ENCODE measurements at regions not wholly inside any gene's neighbourhood (a gene's known extent, or its start where the extent isn't known, plus 50 kb on each side); places are given as distances from the start of the nearest gene placed in this dataset.
"Not testable (repeated sequence)": the region's sequence is repeated elsewhere in the genome, so short reads cannot be mapped to it uniquely, and the experiment has no call there.

- Histone ChIP-seq H3K36me3 (ENCODE audit: control insufficient read depth, insufficient read depth, low read length) (no peaks in the 10 kb centered on the region), H3K27me3 (ENCODE audit: control insufficient read depth, insufficient read depth, low read length) (no peaks in the 10 kb centered on the region), H3K4me3 (ENCODE audit: low read depth, low read length) (no peak overlapping the region), H3K4me1 (ENCODE audit: control insufficient read depth, insufficient read depth, low read length, poor library complexity, severe bottlenecking) (no peaks in the 10 kb centered on the region), H3K9me3 (ENCODE audit: control insufficient read depth in 2 of 2, low read length in 2 of 2) (no peaks in the 10 kb centered on the region), H3K27ac (ENCODE audit: insufficient read depth, low read length, poor library complexity, severe bottlenecking) (no peak overlapping the region)
- DNase-seq (no peak), ATAC-seq (ENCODE audit: low read depth in 2 of 2) (no peak)
- no peaks in the 10 kb centered on the region for H3K4me1 Mint-ChIP-seq
- peaks cover 3 to 7% (median 4%) of the 10 kb centered on the region in 7 donors for H3K9me3 Mint-ChIP-seq
- H3K27me3 Mint-ChIP-seq, result no peaks in the 10 kb centered on the region
- no peak overlapping the region for H3K27ac Mint-ChIP-seq
- H3K36me3 Mint-ChIP-seq, result no peaks in the 10 kb centered on the region
- H3K4me3 Mint-ChIP-seq, result no peak overlapping the region
Observed at GRCh38 chr17:71799657-71800056, 321.2 kb upstream of the SOX9 start.

DNA sequence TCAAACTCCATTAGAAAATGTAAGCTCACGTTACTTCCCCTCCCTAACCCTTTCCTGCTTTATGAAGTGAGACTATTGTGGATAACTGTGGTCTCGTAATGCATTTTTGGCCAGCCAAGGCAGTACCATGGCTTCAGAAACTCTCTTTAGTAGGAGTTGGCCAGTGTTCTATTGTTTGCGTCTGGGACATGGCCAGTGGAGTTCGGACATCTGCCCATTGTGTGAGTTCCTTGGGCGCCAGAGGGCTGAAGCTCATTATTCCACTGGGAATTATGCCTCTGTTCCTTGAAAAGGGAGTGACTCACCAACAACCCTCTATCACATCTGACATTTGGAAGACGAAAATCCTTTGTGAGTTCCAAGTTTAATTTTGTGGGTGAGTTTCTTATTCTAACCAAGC is 319.5 kb upstream of the SOX9 start:
- Histone ChIP-seq H3K36me3 (ENCODE audit: control insufficient read depth, insufficient read depth, low read length) (no peaks in the 10 kb centered on the region), H3K27me3 (ENCODE audit: control insufficient read depth, insufficient read depth, low read length) (no peaks in the 10 kb centered on the region), H3K4me3 (ENCODE audit: low read depth, low read length) (no peak overlapping the region), H3K27ac (ENCODE audit: insufficient read depth, low read length, poor library complexity, severe bottlenecking) (no peak overlapping the region), H3K9me3 (ENCODE audit: control insufficient read depth in 2 of 2, low read length in 2 of 2) (no peaks in the 10 kb centered on the region), H3K4me1 (ENCODE audit: control insufficient read depth, insufficient read depth, low read length, poor library complexity, severe bottlenecking) (no peaks in the 10 kb centered on the region)
- Mint-ChIP-seq H3K4me3 (no peak overlapping the region), H3K4me1 (no peaks in the 10 kb centered on the region), H3K36me3 (no peaks in the 10 kb centered on the region), H3K9me3 (peaks cover 1 to 7% (median 4%) of the 10 kb centered on the region in 7 donors), H3K27ac (no peak overlapping the region), H3K27me3 (no peaks in the 10 kb centered on the region)
- no peak for DNase-seq
- no peak for ATAC-seq (ENCODE audit: low read depth in 2 of 2)

DNA sequence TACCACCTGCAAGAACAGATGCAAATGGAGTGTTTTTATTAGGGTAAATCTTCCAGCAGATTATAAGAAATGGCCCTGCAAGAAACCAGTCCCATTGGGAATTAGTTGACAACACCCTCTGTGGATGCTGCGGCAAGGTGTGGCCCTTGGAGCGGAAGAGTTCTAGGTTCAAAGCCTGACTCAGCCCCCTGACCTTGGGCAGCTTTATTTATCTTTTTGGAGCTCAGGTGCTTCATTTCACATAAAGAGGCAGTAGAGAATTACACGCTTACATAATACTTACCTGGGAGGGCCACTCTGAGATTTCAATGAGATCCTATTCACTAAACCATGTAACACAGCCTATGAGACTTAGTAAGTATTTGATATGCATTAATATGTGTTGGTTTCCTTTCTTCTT is 318.2 kb upstream of the SOX9 start:
- H3K36me3 ChIP-seq (ENCODE audit: control insufficient read depth, insufficient read depth, low read length), result no peaks in the 10 kb centered on the region
- H3K27me3 ChIP-seq (ENCODE audit: control insufficient read depth, insufficient read depth, low read length), result no peaks in the 10 kb centered on the region
- Mint-ChIP-seq H3K36me3 (no peaks in the 10 kb centered on the region), H3K4me3 (no peak overlapping the region), H3K27ac (no peak overlapping the region), H3K4me1 (no peaks in the 10 kb centered on the region), H3K27me3 (no peaks in the 10 kb centered on the region), H3K9me3 (peaks cover 0 to 7% (median 4%) of the 10 kb centered on the region in 7 donors)
- no peak overlapping the region for H3K4me3 ChIP-seq (ENCODE audit: low read depth, low read length)
- ATAC-seq (ENCODE audit: low read depth in 2 of 2) (no peak), DNase-seq (no peak)
- H3K4me1 ChIP-seq (ENCODE audit: control insufficient read depth, insufficient read depth, low read length, poor library complexity, severe bottlenecking), result no peaks in the 10 kb centered on the region
- H3K27ac ChIP-seq (ENCODE audit: insufficient read depth, low read length, poor library complexity, severe bottlenecking), result no peak overlapping the region
- H3K9me3 ChIP-seq (ENCODE audit: control insufficient read depth in 2 of 2, low read length in 2 of 2), result no peaks in the 10 kb centered on the region

- no peak overlapping the region for H3K27ac ChIP-seq (ENCODE audit: insufficient read depth, low read length, poor library complexity, severe bottlenecking)
- DNase-seq, result no peak
- peaks cover 0 to 8% (median 6%) of the 10 kb centered on the region in 7 donors for H3K9me3 Mint-ChIP-seq
- no peaks in the 10 kb centered on the region for H3K27me3 ChIP-seq (ENCODE audit: control insufficient read depth, insufficient read depth, low read length)
- H3K4me1 Mint-ChIP-seq, result no peaks in the 10 kb centered on the region
- no peak overlapping the region for H3K4me3 Mint-ChIP-seq
- H3K36me3 Mint-ChIP-seq, result no peaks in the 10 kb centered on the region
- no peak overlapping the region for H3K27ac Mint-ChIP-seq
- no peaks in the 10 kb centered on the region for H3K36me3 ChIP-seq (ENCODE audit: control insufficient read depth, insufficient read depth, low read length)
- no peaks in the 10 kb centered on the region for H3K9me3 ChIP-seq (ENCODE audit: control insufficient read depth in 2 of 2, low read length in 2 of 2)
- H3K4me3 ChIP-seq (ENCODE audit: low read depth, low read length), result no peak overlapping the region
- H3K27me3 Mint-ChIP-seq, result no peaks in the 10 kb centered on the region
- no peak for ATAC-seq (ENCODE audit: low read depth in 2 of 2)
- H3K4me1 ChIP-seq (ENCODE audit: control insufficient read depth, insufficient read depth, low read length, poor library complexity, severe bottlenecking), result no peaks in the 10 kb centered on the region
Observed at GRCh38 chr17:71803656-71804284, 317.1 kb upstream of the SOX9 start.

GRCh38 chr17:71809537-71809936 is 311.3 kb upstream of the SOX9 start:
- no peaks in the 10 kb centered on the region for H3K27me3 Mint-ChIP-seq

DNA sequence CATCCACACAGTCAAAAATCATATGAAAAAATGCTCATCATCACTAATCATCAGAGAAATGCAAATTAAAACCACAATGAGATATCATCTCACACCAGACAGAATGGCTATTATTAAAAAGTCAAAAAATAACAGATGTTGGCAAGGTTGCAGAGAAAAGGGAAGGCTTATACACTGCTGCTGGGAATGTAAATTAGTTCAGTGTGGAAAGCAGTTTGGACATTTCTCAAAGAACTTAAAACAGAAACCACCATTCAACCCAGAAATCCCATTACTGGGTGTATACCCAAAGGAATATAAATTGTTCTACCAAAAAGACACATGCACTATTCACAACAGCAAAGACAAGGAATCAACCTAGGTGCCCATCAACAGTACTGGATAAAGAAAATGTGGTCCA is 307.0 kb upstream of the SOX9 start:
- not testable (repeated sequence) for ATAC-seq (ENCODE audit: low read depth in 2 of 2); H3K27me3 Mint-ChIP-seq; H3K4me1 ChIP-seq (ENCODE audit: control insufficient read depth, insufficient read depth, low read length, poor library complexity, severe bottlenecking); H3K4me1 Mint-ChIP-seq; H3K27ac Mint-ChIP-seq; H3K4me3 ChIP-seq (ENCODE audit: low read depth, low read length); H3K9me3 Mint-ChIP-seq; H3K27ac ChIP-seq (ENCODE audit: insufficient read depth, low read length, poor library complexity, severe bottlenecking); H3K36me3 ChIP-seq (ENCODE audit: control insufficient read depth, insufficient read depth, low read length); H3K4me3 Mint-ChIP-seq; H3K27me3 ChIP-seq (ENCODE audit: control insufficient read depth, insufficient read depth, low read length); H3K9me3 ChIP-seq (ENCODE audit: control insufficient read depth in 2 of 2, low read length in 2 of 2); H3K36me3 Mint-ChIP-seq; DNase-seq

More at GRCh38 chr17:71809537-71809936, 311.3 kb upstream of the SOX9 start:
- Histone ChIP-seq H3K9me3 (ENCODE audit: control insufficient read depth in 2 of 2, low read length in 2 of 2) (no peaks in the 10 kb centered on the region), H3K27me3 (ENCODE audit: control insufficient read depth, insufficient read depth, low read length) (no peaks in the 10 kb centered on the region), H3K27ac (ENCODE audit: insufficient read depth, low read length, poor library complexity, severe bottlenecking) (no peak overlapping the region), H3K4me3 (ENCODE audit: low read depth, low read length) (no peak overlapping the region), H3K36me3 (ENCODE audit: control insufficient read depth, insufficient read depth, low read length) (no peaks in the 10 kb centered on the region), H3K4me1 (ENCODE audit: control insufficient read depth, insufficient read depth, low read length, poor library complexity, severe bottlenecking) (no peaks in the 10 kb centered on the region)
- Mint-ChIP-seq H3K4me3 (no peak overlapping the region), H3K27ac (no peak overlapping the region), H3K4me1 (no peaks in the 10 kb centered on the region), H3K36me3 (no peaks in the 10 kb centered on the region), H3K9me3 (peaks cover 4 to 10% (median 5%) of the 10 kb centered on the region in 7 donors)
- ATAC-seq (ENCODE audit: low read depth in 2 of 2) (no peak), DNase-seq (no peak)

DNA sequence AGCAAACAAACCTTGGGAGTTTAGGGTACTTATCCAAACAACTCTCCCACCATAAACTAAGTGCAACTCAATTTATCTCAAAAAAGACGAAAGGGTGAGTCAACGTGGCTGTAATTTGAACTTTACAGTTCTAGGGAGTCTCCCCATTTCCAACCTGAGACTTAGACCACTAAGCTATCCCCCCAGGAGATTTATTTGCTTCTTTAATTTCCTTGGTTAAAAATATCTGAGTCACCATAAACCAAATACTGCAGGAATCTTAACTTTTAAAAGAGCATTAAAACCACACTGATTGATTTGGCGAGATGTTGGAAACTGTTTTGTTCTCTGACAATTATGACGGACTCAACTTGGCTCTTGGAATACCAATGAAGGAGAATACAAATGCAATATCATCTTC is 299.3 kb upstream of the SOX9 start:
- Mint-ChIP-seq H3K27me3 (peaks cover 4% of the 10 kb centered on the region), H3K27ac (no peak overlapping the region), H3K36me3 (no peaks in the 10 kb centered on the region), H3K4me1 (no peaks in the 10 kb centered on the region), H3K9me3 (peaks cover 0 to 11% (median 0%) of the 10 kb centered on the region in 7 donors), H3K4me3 (no peak overlapping the region)
- Histone ChIP-seq H3K9me3 (ENCODE audit: control insufficient read depth in 2 of 2, low read length in 2 of 2) (no peaks in the 10 kb centered on the region), H3K4me3 (ENCODE audit: low read depth, low read length) (no peak overlapping the region), H3K27me3 (ENCODE audit: control insufficient read depth, insufficient read depth, low read length) (no peaks in the 10 kb centered on the region), H3K27ac (ENCODE audit: insufficient read depth, low read length, poor library complexity, severe bottlenecking) (no peak overlapping the region), H3K4me1 (ENCODE audit: control insufficient read depth, insufficient read depth, low read length, poor library complexity, severe bottlenecking) (no peaks in the 10 kb centered on the region), H3K36me3 (ENCODE audit: control insufficient read depth, insufficient read depth, low read length) (no peaks in the 10 kb centered on the region)
- DNase-seq, result no peak
- ATAC-seq (ENCODE audit: low read depth in 2 of 2), result no peak

DNA sequence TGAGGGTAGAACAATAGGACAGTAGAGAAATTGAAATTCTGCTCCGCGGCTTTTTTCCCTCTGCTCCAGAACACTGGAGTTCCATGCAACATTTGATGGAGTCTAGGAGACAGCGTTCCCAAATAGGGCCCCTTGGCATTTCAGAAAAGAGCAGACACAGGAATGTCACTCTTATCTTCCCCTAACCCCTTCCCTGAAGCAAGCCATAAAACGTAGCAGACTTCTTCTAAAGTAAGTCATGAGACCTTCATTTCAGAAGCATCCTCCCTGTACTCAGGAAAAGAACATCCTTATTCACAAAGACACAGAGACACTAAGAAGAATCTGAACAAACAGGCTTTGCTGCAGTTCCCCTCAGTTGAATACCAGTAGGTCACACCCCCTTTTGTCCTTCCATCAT is 296.1 kb upstream of the SOX9 start:
- no peaks in the 10 kb centered on the region for H3K4me1 ChIP-seq (ENCODE audit: control insufficient read depth, insufficient read depth, low read length, poor library complexity, severe bottlenecking)
- ATAC-seq (ENCODE audit: low read depth in 2 of 2), result no peak
- H3K27me3 Mint-ChIP-seq, result no peaks in the 10 kb centered on the region

More for the DNA sequence above, 296.1 kb upstream of the SOX9 start:
- Mint-ChIP-seq H3K4me1 (no peaks in the 10 kb centered on the region), H3K27ac (no peak overlapping the region), H3K4me3 (no peak overlapping the region), H3K36me3 (no peaks in the 10 kb centered on the region), H3K9me3 (peaks cover 0 to 9% (median 0%) of the 10 kb centered on the region in 7 donors)
- DNase-seq, result no peak
- Histone ChIP-seq H3K4me3 (ENCODE audit: low read depth, low read length) (no peak overlapping the region), H3K27ac (ENCODE audit: insufficient read depth, low read length, poor library complexity, severe bottlenecking) (no peak overlapping the region), H3K9me3 (ENCODE audit: control insufficient read depth in 2 of 2, low read length in 2 of 2) (no peaks in the 10 kb centered on the region), H3K27me3 (ENCODE audit: control insufficient read depth, insufficient read depth, low read length) (no peaks in the 10 kb centered on the region), H3K36me3 (ENCODE audit: control insufficient read depth, insufficient read depth, low read length) (no peaks in the 10 kb centered on the region)
